H1 (cell line): ENCODE measurements at regions not wholly inside any gene's neighbourhood (a gene's known extent, or its start where the extent isn't known, plus 50 kb on each side); places are given as distances from the start of the nearest gene placed in this dataset.

ENCODE experiments used
- CTCF ChIA-PET: fragments of 300-600 bp; sonication (Branson Sonifier 250); formaldehyde crosslinking; loops from one replicate; lab custom pipeline; 2021; ENCODE audit not compliant: partially characterized antibody; lab: Charles Lee
- POLR2A ChIA-PET: fragments of 300-600 bp; sonication (Branson Sonifier 250); formaldehyde crosslinking; loops from one replicate; lab custom pipeline; 2021; ENCODE audit warnings: inconsistent platforms; ENCODE audit not compliant: partially characterized antibody; lab: Charles Lee
- DNase-seq, 2 experiments: peaks; one replicate each; pipeline versions ENCODE4 v3.0.0 to v3.0.0-alpha.2; 2010 to 2022; ENCODE audit warnings: low spot score in 2 of 2, low read depth in 1 of 2, mixed read lengths in 1 of 2
- FAIRE-seq: peaks from 2 replicates; lab custom pipeline; 2011; peaks lifted over from hg19 to GRCh38; lab: Jason Lieb, UNC
- H2AFZ ChIP-seq: 2 replicates; pipeline ENCODE4 v1.8.1; 2012; ENCODE audit warnings: low read length, inconsistent platforms
- H2AK5ac ChIP-seq: 2 replicates; pipeline ENCODE4 v1.6.1; 2013; ENCODE audit warnings: low read depth, low read length
- H2BK120ac ChIP-seq: replicated peaks from 2 replicates; pipeline ENCODE3; 2013; ENCODE audit warnings: low read depth, low read length, inconsistent platforms
- H2BK12ac ChIP-seq: 2 replicates; pipeline ENCODE4 v1.6.1; 2013; ENCODE audit warnings: low read depth, low read length
- H2BK15ac ChIP-seq: 2 replicates; pipeline ENCODE4 v1.6.1; 2013; ENCODE audit warnings: low read length
- H2BK20ac ChIP-seq: 2 replicates; pipeline ENCODE4 v1.6.1; 2013; ENCODE audit warnings: low read length
- H2BK5ac ChIP-seq: 2 replicates; pipeline ENCODE4 v1.6.1; 2013; ENCODE audit warnings: low read depth, low read length
- H3K14ac ChIP-seq: 2 replicates; pipeline ENCODE4 v1.6.1; 2013; ENCODE audit warnings: inconsistent platforms; ENCODE audit not compliant: insufficient read length
- H3K18ac ChIP-seq: 2 replicates; pipeline ENCODE4 v1.6.1; 2013; ENCODE audit warnings: low read length; ENCODE audit errors: extremely low read depth
- H3K23ac ChIP-seq: 2 replicates; pipeline ENCODE4 v1.6.1; 2013; ENCODE audit warnings: inconsistent platforms; ENCODE audit not compliant: insufficient read length
- H3K23me2 ChIP-seq: 2 replicates; pipeline ENCODE4 v1.6.1; 2013; ENCODE audit warnings: low read depth, low read length
- H3K27ac ChIP-seq: 2 replicates; pipeline ENCODE4 v1.6.1; 2011; ENCODE audit warnings: low read depth, low read length, inconsistent platforms
- H3K27me3 ChIP-seq, 4 experiments: replicated peaks in 1 of 4; 1 replicate in 1 of 4; 2 replicates in 3 of 4; pipeline versions ENCODE4 v1.6.1 to v1.8.1; 2011 to 2013; ENCODE audit warnings: low read length in 3 of 4, mild to moderate bottlenecking in 3 of 4, inconsistent platforms in 2 of 4, mixed read lengths in 2 of 4, moderate library complexity in 1 of 4; ENCODE audit not compliant: control insufficient read depth in 3 of 4, insufficient read depth in 3 of 4; ENCODE audit errors: extremely low read depth in 1 of 4
- H3K36me3 ChIP-seq, 4 experiments: 2 replicates each; pipeline versions ENCODE4 v1.6.1 to v1.8.1; 2011 to 2013; ENCODE audit warnings: mild to moderate bottlenecking in 4 of 4, low read length in 3 of 4, moderate library complexity in 2 of 4, control low read depth in 1 of 4, inconsistent platforms in 1 of 4; ENCODE audit not compliant: insufficient read depth in 4 of 4, control insufficient read depth in 2 of 4
- H3K4ac ChIP-seq: replicated peaks from 2 replicates; pipeline ENCODE3; 2013; ENCODE audit warnings: low read length, low read depth, mixed read lengths, inconsistent platforms; ENCODE audit not compliant: insufficient read length
- H3K4me1 ChIP-seq, 4 experiments: replicated peaks in 1 of 4; 1 replicate in 1 of 4; 2 replicates in 3 of 4; pipeline versions ENCODE4 v1.6.1 to v1.8.1; 2011 to 2013; ENCODE audit warnings: low read length in 3 of 4, inconsistent platforms in 2 of 4, mixed read lengths in 1 of 4; ENCODE audit not compliant: insufficient read depth in 4 of 4, control insufficient read depth in 3 of 4
- H3K4me2 ChIP-seq, 2 experiments: 2 replicates each; pipeline versions ENCODE4 v1.6.1 to v1.8.1; 2011 to 2013; ENCODE audit warnings: low read depth in 2 of 2, low read length in 2 of 2, control low read depth in 1 of 2, inconsistent platforms in 1 of 2, mild to moderate bottlenecking in 1 of 2; ENCODE audit not compliant: insufficient read depth in 1 of 2
- H3K4me3 ChIP-seq, 4 experiments: fragments of 200-600, 300-600 bp in 1 of 4; sonication (generic), shearing (Covaris generic), sonication (Bioruptor Twin) in 1 of 4; 2 replicates each; pipeline versions ENCODE4 v1.5.1 to v1.8.1; 2011 to 2016; ENCODE audit warnings: low read length in 4 of 4, low read depth in 3 of 4, control low read depth in 2 of 4, inconsistent platforms in 2 of 4, mild to moderate bottlenecking in 2 of 4, mixed read lengths in 1 of 4, moderate library complexity in 1 of 4; ENCODE audit not compliant: insufficient read depth in 2 of 4; ENCODE audit errors: extremely low read depth in 1 of 4
- H3K56ac ChIP-seq: replicated peaks from 2 replicates; pipeline ENCODE3; 2013; ENCODE audit warnings: low read depth, mild to moderate bottlenecking, mixed read lengths, low read length, inconsistent platforms; ENCODE audit not compliant: insufficient read length
- H3K79me1 ChIP-seq: 2 replicates; pipeline ENCODE4 v1.6.1; 2013; ENCODE audit warnings: low read depth, low read length, control low read depth
- H3K79me2 ChIP-seq, 2 experiments: 2 replicates each; pipeline versions ENCODE4 v1.6.1 to v1.8.1; 2012 to 2013; ENCODE audit warnings: low read length in 2 of 2, mild to moderate bottlenecking in 2 of 2, inconsistent platforms in 1 of 2; ENCODE audit not compliant: insufficient read depth in 2 of 2, control insufficient read depth in 1 of 2
- H3K9ac ChIP-seq, 4 experiments: replicated peaks in 1 of 4; 1 replicate in 1 of 4; 2 replicates in 3 of 4; pipeline versions ENCODE4 v1.6.1 to v1.8.1; 2011 to 2013; ENCODE audit warnings: low read depth in 3 of 4, low read length in 3 of 4, control low read depth in 2 of 4, mild to moderate bottlenecking in 2 of 4, moderate library complexity in 2 of 4, inconsistent platforms in 1 of 4; ENCODE audit errors: extremely low read depth in 1 of 4
- H3K9me3 ChIP-seq, 2 experiments: 2 replicates each; pipeline versions ENCODE4 v1.6.1 to v1.8.1; 2012 to 2013; ENCODE audit warnings: mild to moderate bottlenecking in 2 of 2, moderate library complexity in 2 of 2, control low read depth in 1 of 2, inconsistent platforms in 1 of 2, low read depth in 1 of 2, low read length in 1 of 2, mixed read lengths in 1 of 2; ENCODE audit not compliant: insufficient read depth in 2 of 2
- H4K20me1 ChIP-seq, 2 experiments: replicated peaks in 1 of 2; 2 replicates each; pipeline versions ENCODE3 to v1.8.1; 2011 to 2013; ENCODE audit warnings: inconsistent platforms in 2 of 2, low read length in 2 of 2, mild to moderate bottlenecking in 1 of 2; ENCODE audit not compliant: insufficient read depth in 2 of 2, control insufficient read depth in 1 of 2
- H4K5ac ChIP-seq: 2 replicates; pipeline ENCODE4 v1.6.1; 2013; ENCODE audit warnings: low read length, low read depth, mixed read lengths, inconsistent platforms; ENCODE audit not compliant: insufficient read length
- H4K8ac ChIP-seq: 2 replicates; pipeline ENCODE4 v1.8.0; 2013; ENCODE audit warnings: mild to moderate bottlenecking, moderate library complexity, low read length, inconsistent platforms; ENCODE audit not compliant: insufficient read depth; ENCODE audit errors: extremely low read depth
- H4K91ac ChIP-seq: replicated peaks from 2 replicates; pipeline ENCODE3; 2013; ENCODE audit warnings: low read length, mixed read lengths, inconsistent platforms; ENCODE audit not compliant: insufficient read length
- MAFK ChIP-seq: IDR thresholded peaks from 2 replicates; pipeline ENCODE4 v1.6.1; 2012; ENCODE audit warnings: low read depth, mild to moderate bottlenecking, improper control_type of control experiment, low read length
- NANOG ChIP-seq: IDR thresholded peaks from 2 replicates; pipeline ENCODE4 v1.6.1; 2011; ENCODE audit warnings: low read length, low read depth, mild to moderate bottlenecking, inconsistent platforms; ENCODE audit not compliant: insufficient read depth, poor library complexity, severe bottlenecking
- SIRT6 ChIP-seq: IDR thresholded peaks from one replicate; pipeline ENCODE4 v1.7.1; 2012; ENCODE audit warnings: low read length, inconsistent platforms
- WGBS, 2 experiments: shearing (Covaris generic) in 1 of 2; methylation state at CpG; one replicate each; pipeline versions ENCODE4 v1.1.6 to v1.1.7; 2013 to 2015; ENCODE audit warnings: low lambda C conversion rate in 2 of 2, mixed read lengths in 2 of 2, inconsistent platforms in 1 of 2, low coverage in 1 of 2, missing lambda C conversion rate in 1 of 2; ENCODE audit not compliant: insufficient replicate concordance in 2 of 2, insufficient coverage in 1 of 2, insufficient read length in 1 of 2; ENCODE audit errors: extremely low coverage in 1 of 2, missing lambda C conversion rate in 1 of 2; 5-methylcytosine and 5-hydroxymethylcytosine counted together

- peaks cover 0 to 7% (median 4%) of the 10 kb centered on the region in 4 experiments; a peak in 2 of 7 replicates for H3K4me1 ChIP-seq
- no peak overlapping the region for H3K4ac ChIP-seq
- CTCF ChIA-PET, result interaction anchor here (0.7 kb wide), 1 partner anchor 29 kb away, joined by 3 read pairs; no protein-coding TSS in a partner anchor
- H3K23ac ChIP-seq, result no peak overlapping the region
- no peak overlapping the region; the same call in 1 of the 2 replicates for H2AFZ ChIP-seq
- H3K27me3 ChIP-seq, result no peaks in the 10 kb centered on the region
- H3K18ac ChIP-seq, result no peak overlapping the region
- H3K4me2 ChIP-seq, result no peak overlapping the region
- H2BK5ac ChIP-seq, result no peak overlapping the region
- H3K56ac ChIP-seq, result no peak overlapping the region
- no peaks in the 10 kb centered on the region for H3K79me2 ChIP-seq
- H3K79me1 ChIP-seq, result no peaks in the 10 kb centered on the region; the same call in 1 of the 2 replicates
- no peak overlapping the region for H3K14ac ChIP-seq
- FAIRE-seq, result no peak
- H3K27ac ChIP-seq, result no peak overlapping the region
- no peaks in the 10 kb centered on the region for H3K36me3 ChIP-seq
- H4K5ac ChIP-seq, result no peak overlapping the region
- H2BK12ac ChIP-seq, result no peak overlapping the region
- no peaks in the 10 kb centered on the region for H3K23me2 ChIP-seq
- no peak overlapping the region for H3K9ac ChIP-seq
- WGBS, 2 experiments, result 76% methylated on average over 2 of the region's 2 CpGs; no CpG with 5 or more reads in 1 of the 2 experiments
- no peak overlapping the region for H2BK15ac ChIP-seq
- TF ChIP-seq SIRT6 (no peak), NANOG (no peak), MAFK (no peak)
- TF ChIP-seq, all 59 proteins: peak for 0
- Histone ChIP-seq H3K4me3 (no peak overlapping the region), H3K9me3 (no peaks in the 10 kb centered on the region), H4K20me1 (no peaks in the 10 kb centered on the region), H4K91ac (no peak overlapping the region), H2BK120ac (no peak overlapping the region), H2AK5ac (no peak overlapping the region), H2BK20ac (no peak overlapping the region), H4K8ac (no peak overlapping the region)
- POLR2A ChIA-PET, result no interaction called here
- DNase-seq, result no peak
Observed at GRCh38 chr5:117205894-117206293, 631.3 kb upstream of the SEMA6A start.
